ENCODE measurements at regions not wholly inside any gene's neighbourhood (a gene's known extent, or its start where the extent isn't known, plus 50 kb on each side); places are given as distances from the start of the nearest gene placed in this dataset.

DNA sequence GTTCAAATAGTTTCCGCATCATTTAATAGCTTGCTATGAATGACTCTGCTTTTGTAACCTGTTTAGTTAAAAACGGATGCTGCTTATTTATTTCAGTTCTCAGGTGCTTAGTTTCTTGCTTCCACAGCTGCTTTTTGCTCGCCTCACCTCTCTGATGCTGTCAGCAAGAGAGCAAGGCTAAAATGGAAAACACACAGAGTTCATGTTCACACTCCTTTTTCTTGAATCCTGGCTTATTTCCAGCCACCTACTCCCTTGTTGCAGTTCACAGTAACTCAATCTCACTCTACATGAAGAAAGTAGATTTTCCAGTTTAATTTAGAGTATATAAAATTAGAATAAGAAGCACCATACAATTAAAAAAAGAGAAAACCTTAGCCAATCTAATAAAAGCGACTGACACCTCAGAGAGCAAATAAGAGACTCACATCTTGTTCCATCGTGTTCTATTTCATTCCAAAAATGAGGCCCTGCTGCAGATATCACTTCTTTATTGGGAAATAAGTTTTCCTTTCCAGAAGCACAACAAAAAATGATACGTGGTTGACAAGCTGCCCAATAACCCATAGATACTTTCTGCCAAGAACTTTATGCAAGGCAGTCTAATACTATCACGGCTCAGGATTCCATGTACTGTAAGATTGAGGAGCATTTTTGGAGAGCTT, 326.1 kb upstream of the SLITRK1 start:
- Histone ChIP-seq H4K20me1 (ENCODE audit: control insufficient read depth, insufficient read depth, low read depth, low read length) (no peaks in the 10 kb centered on the region), H3K79me2 (ENCODE audit: control insufficient read depth, low read length) (no peaks in the 10 kb centered on the region), H3K9me3 (ENCODE audit: control insufficient read depth, insufficient read depth, low read length) (no peaks in the 10 kb centered on the region), H3K36me3 (ENCODE audit: control insufficient read depth, low read length) (no peaks in the 10 kb centered on the region), H3F3A (ENCODE audit: control insufficient read depth, insufficient read depth) (no peaks in the 10 kb centered on the region), H3K27me3 (ENCODE audit: control insufficient read depth, low read length) (no peaks in the 10 kb centered on the region), H3K9me2 (replicated peaks; ENCODE audit: control insufficient read depth, low read length) (no peaks in the 10 kb centered on the region), H3K4me2 (ENCODE audit: low read length) (no peak overlapping the region), H3K4me1 (ENCODE audit: control insufficient read depth, low read length) (no peaks in the 10 kb centered on the region), H3K4me3 (ENCODE audit: low read length) (no peak overlapping the region), H3K27ac (ENCODE audit: low read depth, low read length) (no peak overlapping the region)
- no peak for TF ChIP-seq EZH2phosphoT487 (IDR thresholded peaks at IDR 0.05; ENCODE audit: borderline replicate concordance, low read length)
- TF ChIP-seq, protein P1, sequence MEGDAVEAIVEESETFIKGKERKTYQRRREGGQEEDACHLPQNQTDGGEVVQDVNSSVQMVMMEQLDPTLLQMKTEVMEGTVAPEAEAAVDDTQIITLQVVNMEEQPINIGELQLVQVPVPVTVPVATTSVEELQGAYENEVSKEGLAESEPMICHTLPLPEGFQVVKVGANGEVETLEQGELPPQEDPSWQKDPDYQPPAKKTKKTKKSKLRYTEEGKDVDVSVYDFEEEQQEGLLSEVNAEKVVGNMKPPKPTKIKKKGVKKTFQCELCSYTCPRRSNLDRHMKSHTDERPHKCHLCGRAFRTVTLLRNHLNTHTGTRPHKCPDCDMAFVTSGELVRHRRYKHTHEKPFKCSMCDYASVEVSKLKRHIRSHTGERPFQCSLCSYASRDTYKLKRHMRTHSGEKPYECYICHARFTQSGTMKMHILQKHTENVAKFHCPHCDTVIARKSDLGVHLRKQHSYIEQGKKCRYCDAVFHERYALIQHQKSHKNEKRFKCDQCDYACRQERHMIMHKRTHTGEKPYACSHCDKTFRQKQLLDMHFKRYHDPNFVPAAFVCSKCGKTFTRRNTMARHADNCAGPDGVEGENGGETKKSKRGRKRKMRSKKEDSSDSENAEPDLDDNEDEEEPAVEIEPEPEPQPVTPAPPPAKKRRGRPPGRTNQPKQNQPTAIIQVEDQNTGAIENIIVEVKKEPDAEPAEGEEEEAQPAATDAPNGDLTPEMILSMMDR (IDR thresholded peaks at IDR 0.05; ENCODE audit: low read depth, low read length, poor library complexity, severe bottlenecking): no peak

DNA sequence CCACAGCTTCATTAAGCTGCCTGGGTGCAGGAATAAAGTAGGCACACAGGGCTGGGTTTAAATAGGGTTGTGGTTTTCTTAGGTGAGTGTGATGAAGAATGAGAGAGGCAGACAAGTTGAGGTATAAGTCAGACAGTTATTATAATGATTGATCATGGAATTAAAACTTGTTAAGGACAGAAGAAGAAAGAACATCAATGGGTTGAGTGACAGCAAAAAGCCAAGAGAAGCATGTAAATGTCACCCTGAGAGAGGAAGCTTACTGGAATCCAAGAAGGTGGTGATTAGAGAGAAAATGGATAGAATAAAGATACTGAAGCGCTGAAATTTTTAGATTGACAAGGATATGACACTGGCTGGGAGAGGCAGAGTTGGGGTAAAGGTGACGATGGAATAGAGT, 325.2 kb upstream of the SLITRK1 start:
- Histone ChIP-seq H3K4me3 (ENCODE audit: low read length) (no peak overlapping the region), H3K27me3 (ENCODE audit: control insufficient read depth, low read length) (no peaks in the 10 kb centered on the region), H3K4me2 (ENCODE audit: low read length) (no peak overlapping the region), H3K9me2 (replicated peaks; ENCODE audit: control insufficient read depth, low read length) (no peaks in the 10 kb centered on the region), H3K27ac (ENCODE audit: low read depth, low read length) (no peak overlapping the region), H3K4me1 (ENCODE audit: control insufficient read depth, low read length) (no peaks in the 10 kb centered on the region), H4K20me1 (ENCODE audit: control insufficient read depth, insufficient read depth, low read depth, low read length) (no peaks in the 10 kb centered on the region), H3K79me2 (ENCODE audit: control insufficient read depth, low read length) (no peaks in the 10 kb centered on the region), H3F3A (ENCODE audit: control insufficient read depth, insufficient read depth) (no peaks in the 10 kb centered on the region), H3K9me3 (ENCODE audit: control insufficient read depth, insufficient read depth, low read length) (no peaks in the 10 kb centered on the region), H3K36me3 (ENCODE audit: control insufficient read depth, low read length) (no peaks in the 10 kb centered on the region)
- TF ChIP-seq, protein P1 (IDR thresholded peaks at IDR 0.05; ENCODE audit: low read depth, low read length, poor library complexity, severe bottlenecking): no peak
- TF ChIP-seq EZH2phosphoT487 (IDR thresholded peaks at IDR 0.05; ENCODE audit: borderline replicate concordance, low read length): no peak

DNA sequence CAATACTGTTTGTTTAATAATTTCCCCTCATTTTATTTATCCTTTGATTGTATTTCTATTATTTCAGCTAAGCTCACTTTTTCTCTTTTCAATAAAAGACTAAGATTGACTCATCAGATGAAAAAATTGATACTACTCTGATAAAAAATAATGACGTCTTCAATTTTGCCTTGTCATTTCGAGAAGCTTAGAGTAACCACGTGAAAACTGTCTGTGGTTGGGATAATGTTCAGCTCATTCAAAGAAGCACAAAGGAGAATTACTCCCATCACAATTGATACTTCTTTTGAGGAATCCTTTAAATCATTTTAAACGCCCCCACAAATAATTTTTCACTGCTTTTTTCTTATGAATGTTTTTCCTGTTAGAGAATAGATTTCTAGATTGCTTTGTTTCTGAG, 318.7 kb upstream of the SLITRK1 start:
- H3K27me3 ChIP-seq (ENCODE audit: control insufficient read depth, low read length): no peaks in the 10 kb centered on the region
- no peaks in the 10 kb centered on the region for H3K9me2 ChIP-seq (replicated peaks; ENCODE audit: control insufficient read depth, low read length)
- H3F3A ChIP-seq (ENCODE audit: control insufficient read depth, insufficient read depth): no peaks in the 10 kb centered on the region
- no peaks in the 10 kb centered on the region for H3K79me2 ChIP-seq (ENCODE audit: control insufficient read depth, low read length)
- H3K36me3 ChIP-seq (ENCODE audit: control insufficient read depth, low read length): no peaks in the 10 kb centered on the region
- TF ChIP-seq, protein P1 (IDR thresholded peaks at IDR 0.05; ENCODE audit: low read depth, low read length, poor library complexity, severe bottlenecking): no peak
- no peak for TF ChIP-seq EZH2phosphoT487 (IDR thresholded peaks at IDR 0.05; ENCODE audit: borderline replicate concordance, low read length)
- H4K20me1 ChIP-seq (ENCODE audit: control insufficient read depth, insufficient read depth, low read depth, low read length): no peaks in the 10 kb centered on the region
- H3K9me3 ChIP-seq (ENCODE audit: control insufficient read depth, insufficient read depth, low read length): no peaks in the 10 kb centered on the region; the same call in 1 of the 2 replicates
- no peaks in the 10 kb centered on the region for H3K4me1 ChIP-seq (ENCODE audit: control insufficient read depth, low read length)
- H3K4me2 ChIP-seq (ENCODE audit: low read length): no peak overlapping the region
- no peak overlapping the region for H3K27ac ChIP-seq (ENCODE audit: low read depth, low read length)
- H3K4me3 ChIP-seq (ENCODE audit: low read length): no peak overlapping the region

Data from DOHH2 (cell line).